ENCODE measurements at regions not wholly inside any gene's neighbourhood (a gene's known extent, or its start where the extent isn't known, plus 50 kb on each side); places are given as distances from the start of the nearest gene placed in this dataset.

GRCh38 chr21:41095983-41096382, 72.0 kb upstream of the BACE2 start:
- no peak overlapping the region for H3K4me3 ChIP-seq (ENCODE audit: low read length)
- DNase-seq (ENCODE audit: low read depth): no peak
- no peak for TF ChIP-seq CTCF (IDR thresholded peaks at IDR 0.05; ENCODE audit: insufficient read depth, low read depth, low read length, missing control alignments)

GRCh38 chr21:41098076-41098475, 69.9 kb upstream of the BACE2 start:
- no peak for DNase-seq (ENCODE audit: low read depth)
- H3K4me3 ChIP-seq (ENCODE audit: low read length): no peak overlapping the region
- no peak for TF ChIP-seq CTCF (IDR thresholded peaks at IDR 0.05; ENCODE audit: insufficient read depth, low read depth, low read length, missing control alignments)

GRCh38 chr21:41098481-41099042, 69.4 kb upstream of the BACE2 start:
- H3K4me3 ChIP-seq (ENCODE audit: low read length): no peak overlapping the region
- no peak for TF ChIP-seq CTCF (IDR thresholded peaks at IDR 0.05; ENCODE audit: insufficient read depth, low read depth, low read length, missing control alignments)

GRCh38 chr21:41100826-41101550, 67.0 kb upstream of the BACE2 start:
- no peak overlapping the region for H3K4me3 ChIP-seq (ENCODE audit: low read length)
- TF ChIP-seq CTCF (IDR thresholded peaks at IDR 0.05; ENCODE audit: insufficient read depth, low read depth, low read length, missing control alignments): no peak
- DNase-seq (ENCODE audit: low read depth): peak; percentile 51

More at GRCh38 chr21:41098481-41099042, 69.4 kb upstream of the BACE2 start:
- DNase-seq (ENCODE audit: low read depth): no peak

- DNase-seq (ENCODE audit: low read depth): no peak
- no peak for TF ChIP-seq CTCF (IDR thresholded peaks at IDR 0.05; ENCODE audit: insufficient read depth, low read depth, low read length, missing control alignments)
- H3K4me3 ChIP-seq (ENCODE audit: low read length): no peak overlapping the region
Measured at GRCh38 chr21:41102281-41102680, 65.7 kb upstream of the BACE2 start.

- TF ChIP-seq CTCF (IDR thresholded peaks at IDR 0.05; ENCODE audit: insufficient read depth, low read depth, low read length, missing control alignments): no peak
- no peak for DNase-seq (ENCODE audit: low read depth)
- no peak overlapping the region for H3K4me3 ChIP-seq (ENCODE audit: low read length)
Measured at GRCh38 chr21:41107602-41108001, 60.4 kb upstream of the BACE2 start.
